HAP-1 (cell line): ENCODE measurements at regions not wholly inside any gene's neighbourhood (a gene's known extent, or its start where the extent isn't known, plus 50 kb on each side); places are given as distances from the start of the nearest gene placed in this dataset.
"Not testable (repeated sequence)": the region's sequence is repeated elsewhere in the genome, so short reads cannot be mapped to it uniquely, and the experiment has no call there.

ENCODE experiments used
- DNase-seq, 2 experiments: peaks; one replicate each; pipeline ENCODE4 v3.0.0-alpha.2; 2016 to 2020; ENCODE audit warnings: low spot score in 2 of 2
- H3K27me3 ChIP-seq: fragments of 250-450 bp; sonication (Bioruptor Pico); 2 replicates; pipeline ENCODE4 v1.5.1; 2020; ENCODE audit warnings: low read depth, mild to moderate bottlenecking, moderate library complexity
- H3K36me3 ChIP-seq: fragments of 250-450 bp; sonication (Bioruptor Pico); replicated peaks from 2 replicates; pipeline ENCODE4 v1.5.1; 2020; ENCODE audit warnings: mild to moderate bottlenecking
- H3K4me1 ChIP-seq: fragments of 250-450 bp; sonication (Bioruptor Pico); 2 replicates; pipeline ENCODE4 v1.5.1; 2020; ENCODE audit warnings: mild to moderate bottlenecking
- H3K4me3 ChIP-seq: fragments of 250-450 bp; sonication (Bioruptor Pico); 2 replicates; pipeline ENCODE4 v1.5.1; 2020; ENCODE audit warnings: mild to moderate bottlenecking, moderate library complexity
- H3K9me3 ChIP-seq: fragments of 250-450 bp; sonication (Bioruptor Pico); 2 replicates; pipeline ENCODE4 v1.5.1; 2020; ENCODE audit warnings: mild to moderate bottlenecking, moderate library complexity
- in situ Hi-C: fragments of 300-500 bp; cut with MboI; formaldehyde crosslinking; loops from 3 replicates; pipeline ENCODE4 v1.14.3; 2020; ENCODE audit warnings: low sequenced_read_pairs, inconsistent platforms, mixed read lengths

DNA sequence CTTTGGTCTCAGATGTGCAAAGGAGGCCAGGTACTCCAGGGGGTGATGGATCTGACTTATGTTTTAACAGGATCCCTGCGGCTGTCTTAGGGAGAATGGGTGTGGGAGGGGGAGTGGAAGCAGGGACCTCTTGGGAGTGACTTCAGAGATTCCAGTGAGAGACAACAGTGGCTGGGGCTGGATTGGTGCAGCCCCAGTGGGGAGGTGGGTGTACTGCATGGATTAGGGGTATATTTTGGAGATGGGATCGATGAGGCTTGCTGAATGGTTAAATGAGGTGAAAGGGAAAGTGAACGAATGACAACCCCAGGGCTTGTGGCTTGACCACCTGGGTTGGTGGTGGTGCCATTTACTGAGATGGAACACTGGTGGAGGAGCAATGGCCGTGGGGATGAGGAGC lies 211.0 kb downstream of the ATP6V0E2 start:
- H3K9me3 ChIP-seq, H3K4me1 ChIP-seq, H3K27me3 ChIP-seq, H3K4me3 ChIP-seq, in situ Hi-C loops, H3K36me3 ChIP-seq, DNase-seq: not testable (repeated sequence)

DNA sequence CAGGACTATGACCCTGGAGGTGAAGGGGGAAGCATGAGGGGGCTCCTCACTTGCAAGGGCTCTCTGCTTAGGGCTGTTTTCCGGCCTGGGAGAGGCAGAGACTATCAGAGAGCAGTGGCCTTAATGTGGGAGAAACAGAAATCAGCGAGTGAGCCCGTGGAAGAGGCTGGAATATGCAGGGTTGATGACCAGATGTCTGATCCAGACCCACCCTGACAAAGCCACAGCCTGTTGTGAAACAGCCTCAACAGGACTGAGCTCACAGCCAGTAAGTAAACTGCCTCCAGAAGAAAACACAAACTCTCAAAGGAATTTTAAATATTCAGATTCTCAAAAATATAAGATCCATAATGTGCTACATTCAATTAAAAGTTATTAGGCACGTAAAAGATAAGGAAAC lies 213.7 kb downstream of the ATP6V0E2 start:
- H3K4me1 ChIP-seq, H3K36me3 ChIP-seq, H3K27me3 ChIP-seq, DNase-seq, H3K4me3 ChIP-seq, in situ Hi-C loops, H3K9me3 ChIP-seq: not testable (repeated sequence)

- H3K9me3 ChIP-seq, in situ Hi-C loops, DNase-seq, H3K4me3 ChIP-seq, H3K36me3 ChIP-seq, H3K27me3 ChIP-seq, H3K4me1 ChIP-seq: not testable (repeated sequence)
Measured at GRCh38 chr7:150089139-150089538, 215.4 kb downstream of the ATP6V0E2 start.

DNA sequence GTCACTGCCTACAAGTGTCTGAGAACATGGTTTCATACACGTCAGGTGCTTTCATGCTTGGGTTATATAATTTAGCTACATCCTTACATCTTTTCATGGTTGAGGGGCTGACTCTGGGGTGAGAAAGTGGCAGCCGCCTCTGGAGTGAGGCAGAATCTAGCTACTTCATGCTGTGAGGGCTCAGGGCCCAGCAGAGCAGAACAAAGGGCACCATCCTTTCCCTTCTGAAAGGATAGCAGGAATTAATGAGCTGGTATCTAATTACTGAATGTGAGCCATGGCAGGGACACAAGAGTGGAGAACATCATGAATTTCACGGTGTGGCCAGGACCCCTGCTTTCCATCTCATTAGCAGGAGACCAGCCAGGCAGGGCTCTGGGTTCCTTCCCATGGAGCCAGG lies 217.0 kb downstream of the ATP6V0E2 start:
- H3K9me3 ChIP-seq, H3K4me1 ChIP-seq, H3K4me3 ChIP-seq, in situ Hi-C loops, DNase-seq, H3K27me3 ChIP-seq, H3K36me3 ChIP-seq: not testable (repeated sequence)

DNA sequence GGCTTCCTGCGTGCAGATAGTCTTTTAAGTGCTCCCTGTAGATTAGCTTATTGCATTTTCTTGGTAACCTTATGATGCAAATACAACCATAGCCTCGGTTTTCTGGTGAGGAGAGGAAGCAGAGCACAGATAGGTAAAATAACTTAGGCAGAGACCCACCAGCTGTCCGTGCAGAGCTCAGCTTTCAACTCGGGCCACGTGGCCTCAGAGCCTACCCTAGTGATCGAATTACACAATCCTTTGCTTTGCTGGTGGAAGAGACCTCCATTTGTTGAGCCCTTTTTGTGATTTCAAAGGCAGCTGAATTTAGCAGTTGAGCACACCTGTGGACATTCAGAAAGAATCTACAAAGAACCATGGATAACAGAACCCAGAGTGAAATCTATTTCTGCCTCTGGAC lies 220.1 kb downstream of the ATP6V0E2 start:
- H3K4me1 ChIP-seq, H3K9me3 ChIP-seq, H3K36me3 ChIP-seq, H3K4me3 ChIP-seq, in situ Hi-C loops, DNase-seq, H3K27me3 ChIP-seq: not testable (repeated sequence)

- in situ Hi-C loops, H3K9me3 ChIP-seq, H3K4me1 ChIP-seq, H3K36me3 ChIP-seq, DNase-seq, H3K4me3 ChIP-seq, H3K27me3 ChIP-seq: not testable (repeated sequence)
Measured at GRCh38 chr7:150096213-150096994, 222.6 kb downstream of the ATP6V0E2 start.

- H3K4me1 ChIP-seq, H3K4me3 ChIP-seq, H3K27me3 ChIP-seq, in situ Hi-C loops, H3K36me3 ChIP-seq, DNase-seq, H3K9me3 ChIP-seq: not testable (repeated sequence)
Measured at GRCh38 chr7:150098592-150098991, 224.6 kb upstream of the LRRC61 start.

GRCh38 chr7:150101282-150101681 lies 221.9 kb upstream of the LRRC61 start:
- in situ Hi-C loops, DNase-seq, H3K27me3 ChIP-seq, H3K4me1 ChIP-seq, H3K9me3 ChIP-seq, H3K4me3 ChIP-seq, H3K36me3 ChIP-seq: not testable (repeated sequence)

- in situ Hi-C loops, H3K36me3 ChIP-seq, H3K27me3 ChIP-seq, DNase-seq, H3K4me1 ChIP-seq, H3K9me3 ChIP-seq, H3K4me3 ChIP-seq: not testable (repeated sequence)
Measured at GRCh38 chr7:150107283-150107682, 215.9 kb upstream of the LRRC61 start.

DNA sequence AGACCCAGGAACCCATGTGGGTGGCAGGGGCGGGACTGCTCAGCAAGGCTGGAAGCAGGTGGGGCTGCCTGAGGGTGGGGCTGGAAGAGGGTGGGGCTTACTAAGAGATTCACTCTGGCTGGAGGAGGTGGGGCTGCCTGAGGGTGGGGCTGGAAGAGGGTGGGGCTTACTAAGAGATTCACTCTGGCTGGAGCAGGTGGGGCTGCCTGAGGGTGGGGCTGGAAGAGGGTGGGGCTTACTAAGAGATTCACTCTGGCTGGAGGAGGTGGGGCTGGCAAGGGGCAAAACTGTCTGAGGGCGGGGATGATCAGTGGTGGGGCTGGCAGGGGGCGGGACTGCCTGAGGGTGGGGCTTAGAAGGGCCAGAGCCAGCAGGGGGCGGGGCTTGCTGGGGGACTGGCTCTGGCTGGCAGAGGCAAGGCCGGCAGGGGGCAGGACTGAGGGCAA lies 212.8 kb upstream of the LRRC61 start:
- peak in 1 of 2 experiments; percentile 54 for DNase-seq
- H3K36me3 ChIP-seq, H3K27me3 ChIP-seq, H3K4me1 ChIP-seq, in situ Hi-C loops, H3K4me3 ChIP-seq, H3K9me3 ChIP-seq: not testable (repeated sequence)

GRCh38 chr7:150110882-150111281 lies 212.3 kb upstream of the LRRC61 start:
- H3K36me3 ChIP-seq, H3K27me3 ChIP-seq, DNase-seq, in situ Hi-C loops, H3K4me3 ChIP-seq, H3K9me3 ChIP-seq, H3K4me1 ChIP-seq: not testable (repeated sequence)

GRCh38 chr7:150111373-150112139 lies 211.6 kb upstream of the LRRC61 start:
- H3K4me1 ChIP-seq, H3K9me3 ChIP-seq, in situ Hi-C loops, DNase-seq, H3K27me3 ChIP-seq, H3K4me3 ChIP-seq, H3K36me3 ChIP-seq: not testable (repeated sequence)

GRCh38 chr7:150113301-150113700 lies 209.9 kb upstream of the LRRC61 start:
- H3K27me3 ChIP-seq, in situ Hi-C loops, H3K4me3 ChIP-seq, H3K4me1 ChIP-seq, H3K36me3 ChIP-seq, H3K9me3 ChIP-seq, DNase-seq: not testable (repeated sequence)

- H3K9me3 ChIP-seq, in situ Hi-C loops, H3K27me3 ChIP-seq, H3K4me1 ChIP-seq, H3K4me3 ChIP-seq, H3K36me3 ChIP-seq, DNase-seq: not testable (repeated sequence)
Measured at GRCh38 chr7:150114591-150114990, 208.6 kb upstream of the LRRC61 start.
